Gastrocnemius medialis (tissue), 4 donors: ENCODE measurements at regions not wholly inside any gene's neighbourhood (a gene's known extent, or its start where the extent isn't known, plus 50 kb on each side); places are given as distances from the start of the nearest gene placed in this dataset.

Source experiments
- CTCF ChIP-seq, 5 experiments: fragments of 450-650 bp in 3 of 5; fragments of 200-600 bp in 2 of 5; sonication (generic) in 2 of 5; IDR thresholded peaks in 4 of 5; conservative IDR thresholded peaks in 1 of 5; 1 replicate in 4 of 5; 2 replicates in 1 of 5; pipeline ENCODE4 v1.5.1; 2016 to 2019; ENCODE audit warnings: antibody characterized with exemption in 5 of 5, mild to moderate bottlenecking in 3 of 5, moderate library complexity in 3 of 5
- POLR2A ChIP-seq, 2 donors: fragments of 450-650 bp; IDR thresholded peaks; one replicate each; pipeline ENCODE4 v1.6.1; 2017; ENCODE audit warnings: antibody characterized with exemption in 2 of 2, mild to moderate bottlenecking in 2 of 2, moderate library complexity in 2 of 2

GRCh38 chr6:15804164-15805154 lies 141.6 kb upstream of the DTNBP1 start:
- no peak for TF ChIP-seq POLR2A (IDR thresholded peaks at IDR 0.05)
- no peak for TF ChIP-seq CTCF (IDR thresholded peaks at IDR 0.05 in 4 of 5, conservative IDR thresholded peaks at IDR 0.05 in 1 of 5)
